K562 (cell line): ENCODE measurements at regions not wholly inside any gene's neighbourhood (a gene's known extent, or its start where the extent isn't known, plus 50 kb on each side); places are given as distances from the start of the nearest gene placed in this dataset.

Source experiments
- FOXK2 ChIP-seq, 2 experiments: fragments of 450-650 bp; IDR thresholded peaks in 1 of 2; conservative IDR thresholded peaks in 1 of 2; 2 replicates each; pipeline ENCODE4 v1.6.1; 2016; ENCODE audit warnings: low read depth in 2 of 2, mild to moderate bottlenecking in 1 of 2
- TAF1 ChIP-seq: IDR thresholded peaks from 2 replicates; pipeline ENCODE4 v1.6.1; 2011; ENCODE audit warnings: mild to moderate bottlenecking, low read length, moderate library complexity; ENCODE audit not compliant: insufficient read depth, control insufficient read depth, severe bottlenecking; ENCODE audit errors: extremely low read depth
- TCF7L2 ChIP-seq: fragments of 150-350 bp; IDR thresholded peaks from 2 replicates; pipeline ENCODE4 v1.6.1; 2016; ENCODE audit warnings: low read depth, mild to moderate bottlenecking, low read length, moderate library complexity
- ZBTB26 ChIP-seq: fragments of 450-650 bp; formaldehyde crosslinking; IDR thresholded peaks from 2 replicates; pipeline ENCODE4 v1.4.0; 2022; ENCODE audit warnings: missing genetic modification characterization
- ZNF24 ChIP-seq: fragments of 450-650 bp; IDR thresholded peaks from 2 replicates; pipeline ENCODE4 v1.6.1; 2016
- ZNF282 ChIP-seq: sonication (generic); formaldehyde crosslinking; IDR thresholded peaks from 2 replicates; pipeline ENCODE4 v1.8.1; 2023; ENCODE audit warnings: missing genetic modification reagents
- ZNF644 ChIP-seq: fragments of 200-800 bp; sonication (Bioruptor generic); IDR thresholded peaks from 2 replicates; pipeline ENCODE4 v1.6.1; 2016; ENCODE audit warnings: low read depth, missing genetic modification characterization, missing compliant biosample characterization
- TF ChIP-seq, protein P1 (sequence below): sonication (generic); formaldehyde crosslinking; IDR thresholded peaks from 2 replicates; pipeline ENCODE4 v1.9.0; 2022; ENCODE audit warnings: mild to moderate bottlenecking, missing genetic modification reagents

DNA sequence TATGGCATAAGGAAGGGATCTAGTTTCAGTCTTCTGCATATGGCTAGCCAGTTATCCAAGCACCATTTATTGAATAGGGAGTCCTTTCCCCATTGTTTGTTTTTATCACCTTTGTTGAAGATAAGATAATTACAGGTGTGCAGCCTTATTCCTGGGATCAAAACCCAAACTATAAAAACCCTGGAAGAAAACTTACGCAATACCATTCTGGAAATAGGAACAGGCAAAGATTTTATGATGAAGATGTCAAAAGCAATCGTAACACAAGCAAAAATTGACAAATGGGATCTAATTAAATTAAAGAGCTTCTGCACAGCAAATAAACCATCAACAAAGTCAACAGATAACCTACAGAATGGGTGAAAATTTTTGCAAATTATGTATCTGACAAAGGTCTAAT lies 128.5 kb upstream of the DCN start:
- TF ChIP-seq, protein P1, sequence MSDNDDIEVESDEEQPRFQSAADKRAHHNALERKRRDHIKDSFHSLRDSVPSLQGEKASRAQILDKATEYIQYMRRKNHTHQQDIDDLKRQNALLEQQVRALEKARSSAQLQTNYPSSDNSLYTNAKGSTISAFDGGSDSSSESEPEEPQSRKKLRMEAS (CRISPR knock-in tag) = no peak
- TF ChIP-seq FOXK2 (conservative IDR thresholded peaks at IDR 0.05 in 1 of 2, IDR thresholded peaks at IDR 0.05 in 1 of 2; ENCODE audit: low read depth in 2 of 2) (no peak), TAF1 (no peak), ZNF644 (tag) (no peak), ZNF282 (no peak), ZBTB26 (CRISPR knock-in tag) (no peak), ZNF24 (no peak), TCF7L2 (no peak)
